Upper lobe of right lung (tissue), 1 donor: ENCODE measurements at regions not wholly inside any gene's neighbourhood (a gene's known extent, or its start where the extent isn't known, plus 50 kb on each side); places are given as distances from the start of the nearest gene placed in this dataset.

Experiments used
- ATAC-seq: fragments of 200-7000 bp; cut with Tn5 transposase; one replicate; pipeline ENCODE4 v1.9.1; 2020; ENCODE audit warnings: mild to moderate bottlenecking, moderate library complexity
- DNase-seq: peaks from one replicate; pipeline ENCODE4 v3.0.0-alpha.2; 2020
- H3K27ac ChIP-seq: fragments of 200-600 bp; one replicate; pipeline ENCODE4 v1.8.0; 2022
- H3K27me3 ChIP-seq: fragments of 200-600 bp; one replicate; pipeline ENCODE4 v1.8.0; 2022; ENCODE audit warnings: mild to moderate bottlenecking
- H3K36me3 ChIP-seq: fragments of 200-600 bp; one replicate; pipeline ENCODE4 v1.8.0; 2022
- H3K4me1 ChIP-seq: fragments of 200-600 bp; one replicate; pipeline ENCODE4 v1.8.0; 2022
- H3K4me3 ChIP-seq: fragments of 200-600 bp; one replicate; pipeline ENCODE4 v1.8.0; 2022; ENCODE audit warnings: mild to moderate bottlenecking
- H3K9me3 ChIP-seq: fragments of 200-600 bp; one replicate; pipeline ENCODE4 v1.8.0; 2022
- intact Hi-C: fragments of 100-400 bp; cut with DNase I; formaldehyde crosslinking; loops from one replicate; pipeline ENCODE4 v1.11.0; 2022
- TF ChIP-seq, protein P1 (sequence below): fragments of 200-600 bp; IDR thresholded peaks from one replicate; pipeline ENCODE4 v1.8.0; 2022; ENCODE audit warnings: antibody characterized with exemption
- donor health status: DM: no; HTN: yes; CAD: no; lungs with severe emphysema.

GRCh38 chr6:106764353-106764980 lies 135.1 kb downstream of the QRSL1 start:
- H3K4me1 ChIP-seq = no peaks in the 10 kb centered on the region
- no peaks in the 10 kb centered on the region for H3K36me3 ChIP-seq
- intact Hi-C loops = no loop called here
- no peak overlapping the region for H3K4me3 ChIP-seq
- TF ChIP-seq, protein P1, sequence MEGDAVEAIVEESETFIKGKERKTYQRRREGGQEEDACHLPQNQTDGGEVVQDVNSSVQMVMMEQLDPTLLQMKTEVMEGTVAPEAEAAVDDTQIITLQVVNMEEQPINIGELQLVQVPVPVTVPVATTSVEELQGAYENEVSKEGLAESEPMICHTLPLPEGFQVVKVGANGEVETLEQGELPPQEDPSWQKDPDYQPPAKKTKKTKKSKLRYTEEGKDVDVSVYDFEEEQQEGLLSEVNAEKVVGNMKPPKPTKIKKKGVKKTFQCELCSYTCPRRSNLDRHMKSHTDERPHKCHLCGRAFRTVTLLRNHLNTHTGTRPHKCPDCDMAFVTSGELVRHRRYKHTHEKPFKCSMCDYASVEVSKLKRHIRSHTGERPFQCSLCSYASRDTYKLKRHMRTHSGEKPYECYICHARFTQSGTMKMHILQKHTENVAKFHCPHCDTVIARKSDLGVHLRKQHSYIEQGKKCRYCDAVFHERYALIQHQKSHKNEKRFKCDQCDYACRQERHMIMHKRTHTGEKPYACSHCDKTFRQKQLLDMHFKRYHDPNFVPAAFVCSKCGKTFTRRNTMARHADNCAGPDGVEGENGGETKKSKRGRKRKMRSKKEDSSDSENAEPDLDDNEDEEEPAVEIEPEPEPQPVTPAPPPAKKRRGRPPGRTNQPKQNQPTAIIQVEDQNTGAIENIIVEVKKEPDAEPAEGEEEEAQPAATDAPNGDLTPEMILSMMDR = no peak
- DNase-seq = no peak
- H3K27me3 ChIP-seq = no peaks in the 10 kb centered on the region
- H3K27ac ChIP-seq = no peak overlapping the region
- H3K9me3 ChIP-seq = no peaks in the 10 kb centered on the region
- no peak for ATAC-seq

DNA sequence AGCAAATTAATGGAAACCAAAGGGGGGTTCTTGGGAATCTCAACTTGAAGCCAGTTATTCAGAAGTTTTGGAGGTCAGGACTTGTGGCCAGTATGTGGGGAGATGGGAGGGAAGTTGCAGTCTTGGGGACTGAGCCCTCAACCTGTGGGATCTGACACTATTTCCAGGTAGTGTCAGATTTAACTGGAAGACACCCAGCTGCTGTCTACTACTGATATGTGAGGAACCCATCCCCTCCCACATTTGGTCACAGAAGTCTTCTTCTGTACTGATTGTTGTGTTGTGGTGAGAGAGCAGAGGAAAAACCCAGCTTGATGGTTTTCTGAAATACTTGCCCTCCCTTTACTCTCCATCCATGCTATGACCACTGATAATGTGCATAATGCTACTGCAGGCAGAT lies 134.0 kb downstream of the QRSL1 start:
- no peak overlapping the region for H3K27ac ChIP-seq
- H3K9me3 ChIP-seq = no peaks in the 10 kb centered on the region
- no peak overlapping the region for H3K4me3 ChIP-seq
- no peak for ATAC-seq
- H3K4me1 ChIP-seq = no peaks in the 10 kb centered on the region
- TF ChIP-seq, protein P1 = no peak
- intact Hi-C loops = no loop called here
- no peaks in the 10 kb centered on the region for H3K36me3 ChIP-seq
- DNase-seq = no peak
- H3K27me3 ChIP-seq = no peaks in the 10 kb centered on the region

GRCh38 chr6:106761160-106761559 lies 131.8 kb downstream of the QRSL1 start:
- DNase-seq (no peak), ATAC-seq (no peak)
- Histone ChIP-seq H3K4me3 (no peak overlapping the region), H3K9me3 (no peaks in the 10 kb centered on the region), H3K36me3 (no peaks in the 10 kb centered on the region), H3K27ac (no peak overlapping the region), H3K27me3 (no peaks in the 10 kb centered on the region), H3K4me1 (no peaks in the 10 kb centered on the region)
- TF ChIP-seq, protein P1 = no peak
- intact Hi-C loops = no loop called here

GRCh38 chr6:106759112-106759511 lies 129.7 kb downstream of the QRSL1 start:
- no peaks in the 10 kb centered on the region for H3K36me3 ChIP-seq
- no peak overlapping the region for H3K4me3 ChIP-seq
- H3K9me3 ChIP-seq = no peaks in the 10 kb centered on the region
- intact Hi-C loops = no loop called here
- no peak for DNase-seq
- no peaks in the 10 kb centered on the region for H3K27me3 ChIP-seq
- no peak overlapping the region for H3K27ac ChIP-seq
- TF ChIP-seq, protein P1 = no peak
- no peak for ATAC-seq
- no peaks in the 10 kb centered on the region for H3K4me1 ChIP-seq

- H3K4me3 ChIP-seq = no peak overlapping the region
- H3K27ac ChIP-seq = no peak overlapping the region
- H3K4me1 ChIP-seq = no peaks in the 10 kb centered on the region
- H3K27me3 ChIP-seq = no peaks in the 10 kb centered on the region
- TF ChIP-seq, protein P1 = no peak
- no peak for DNase-seq
- intact Hi-C loops = no loop called here
- ATAC-seq = peak; percentile 50
- H3K9me3 ChIP-seq = no peaks in the 10 kb centered on the region
- H3K36me3 ChIP-seq = no peaks in the 10 kb centered on the region
Observed at GRCh38 chr6:106757722-106758467, 128.5 kb downstream of the QRSL1 start.
